Panc1 (cell line): ENCODE measurements at regions not wholly inside any gene's neighbourhood (a gene's known extent, or its start where the extent isn't known, plus 50 kb on each side); places are given as distances from the start of the nearest gene placed in this dataset.

Source experiments
- ATAC-seq: fragments of 200-7000 bp; cut with Tn5 transposase; 2 replicates; pipeline ENCODE4 v1.9.1; 2020; ENCODE audit warnings: mild to moderate bottlenecking, moderate library complexity
- BruUV-seq: library from RNA; stranded (reverse); fragments of 400-500 nt; replicated peaks from 2 replicates; lab custom pipeline; 2021; lab: Mats Ljungman, UMichigan
- CTCF ChIA-PET: fragments of 300-600 bp; sonication (Branson Sonifier 250); formaldehyde crosslinking; loops from one replicate; lab custom pipeline; 2022; ENCODE audit warnings: antibody characterized with exemption; lab: Charles Lee
- POLR2A ChIA-PET: fragments of 300-600 bp; sonication (Branson Sonifier 250); formaldehyde crosslinking; loops from one replicate; lab custom pipeline; 2022; ENCODE audit warnings: antibody characterized with exemption; lab: Charles Lee
- DNase-seq: peaks from one replicate; pipeline ENCODE4 v3.0.0-alpha.2; 2010; ENCODE audit warnings: low read depth, low spot score
- H3K27ac ChIP-seq: 2 replicates; pipeline ENCODE4 v1.5.1; 2011; ENCODE audit warnings: mild to moderate bottlenecking, low read length, inconsistent platforms
- H3K27me3 ChIP-seq: fragments of 200-500 bp; sonication (Bioruptor generic); 2 replicates; pipeline ENCODE4 v1.6.0; 2014; ENCODE audit warnings: low read length, inconsistent platforms; ENCODE audit not compliant: control insufficient read depth, insufficient read depth
- H3K36me3 ChIP-seq: fragments of 200-500 bp; sonication (Bioruptor generic); 2 replicates; pipeline ENCODE4 v1.5.1; 2014; ENCODE audit warnings: inconsistent platforms, mild to moderate bottlenecking, low read length, moderate library complexity; ENCODE audit not compliant: control insufficient read depth, insufficient read depth
- H3K4me1 ChIP-seq: 2 replicates; pipeline ENCODE4 v1.5.1; 2011; ENCODE audit warnings: inconsistent platforms, mild to moderate bottlenecking, low read length, moderate library complexity; ENCODE audit not compliant: control insufficient read depth, insufficient read depth
- H3K4me3 ChIP-seq, 2 experiments: 2 replicates each; pipeline ENCODE4 v1.5.1; 2011 to 2012; ENCODE audit warnings: low read depth in 2 of 2, low read length in 2 of 2, mild to moderate bottlenecking in 2 of 2, inconsistent platforms in 1 of 2, moderate library complexity in 1 of 2
- H3K9me3 ChIP-seq: fragments of 200-500 bp; sonication (Bioruptor generic); 2 replicates; pipeline ENCODE4 v1.5.1; 2014; ENCODE audit warnings: low read depth, mild to moderate bottlenecking, inconsistent platforms, low read length, moderate library complexity; ENCODE audit not compliant: control insufficient read depth, insufficient read depth
- POLR2AphosphoS5 ChIP-seq: IDR thresholded peaks from 2 replicates; pipeline ENCODE4 v1.6.1; 2012; ENCODE audit warnings: mild to moderate bottlenecking, low read depth, low read length, moderate library complexity
- SIN3A ChIP-seq: IDR thresholded peaks from 2 replicates; pipeline ENCODE4 v1.6.1; 2012; ENCODE audit warnings: low read depth, mild to moderate bottlenecking, low read length, moderate library complexity, borderline replicate concordance; ENCODE audit not compliant: insufficient read depth
- TCF7L2 ChIP-seq: IDR thresholded peaks from 2 replicates; pipeline ENCODE4 v1.6.1; 2011; ENCODE audit warnings: mild to moderate bottlenecking, low read depth, low read length, inconsistent platforms
- in situ Hi-C: cut with HindIII; loops from 2 replicates; pipeline ENCODE4 v1.10.0; 2016; ENCODE audit warnings: low sequenced_read_pairs, low pct_unique_long_range_greater_than_20kb
- intact Hi-C: fragments of 100-400 bp; cut with micrococcal nuclease; formaldehyde crosslinking; loops from one replicate; pipeline ENCODE4 v1.10.0; 2022; ENCODE audit not compliant: unreplicated experiment
- TF ChIP-seq, protein P1 (sequence below): fragments of 450-650 bp; IDR thresholded peaks from 2 replicates; pipeline ENCODE4 v1.5.1; 2017; ENCODE audit warnings: mild to moderate bottlenecking
- TF ChIP-seq, protein P2 (sequence below), 2 experiments: IDR thresholded peaks; 2 replicates each; pipeline ENCODE4 v1.6.1; 2011 to 2012; ENCODE audit warnings: low read depth in 2 of 2, control low read depth in 1 of 2, low read length in 1 of 2, mild to moderate bottlenecking in 1 of 2, moderate library complexity in 1 of 2; ENCODE audit not compliant: insufficient read depth in 1 of 2

DNA sequence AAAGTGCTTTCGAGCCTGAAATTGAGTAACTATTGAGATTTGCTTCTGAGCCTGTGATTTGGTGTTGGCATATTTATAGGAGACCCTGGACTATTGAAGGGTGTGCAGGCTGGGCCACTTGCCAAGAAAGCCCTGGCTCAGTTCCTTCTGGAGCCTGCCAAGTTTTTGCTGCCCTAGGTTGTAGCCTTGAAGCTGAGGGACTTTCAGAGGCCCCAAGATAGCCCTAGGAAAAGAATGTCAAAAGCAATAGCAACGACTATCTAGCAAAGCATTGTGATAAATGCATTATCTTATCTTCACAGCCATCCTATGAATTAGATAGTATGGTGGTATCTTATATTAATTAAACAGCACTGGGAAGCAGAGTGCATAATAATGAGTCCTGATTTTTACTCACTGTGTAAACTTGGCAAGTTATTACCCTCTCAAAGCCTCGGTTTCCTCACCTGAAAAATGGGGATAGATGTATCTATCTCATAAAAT is 473.7 kb upstream of the PODXL start:
- no peaks in the 10 kb centered on the region for H3K4me1 ChIP-seq
- no peak for TF ChIP-seq TCF7L2
- TF ChIP-seq, protein P1, sequence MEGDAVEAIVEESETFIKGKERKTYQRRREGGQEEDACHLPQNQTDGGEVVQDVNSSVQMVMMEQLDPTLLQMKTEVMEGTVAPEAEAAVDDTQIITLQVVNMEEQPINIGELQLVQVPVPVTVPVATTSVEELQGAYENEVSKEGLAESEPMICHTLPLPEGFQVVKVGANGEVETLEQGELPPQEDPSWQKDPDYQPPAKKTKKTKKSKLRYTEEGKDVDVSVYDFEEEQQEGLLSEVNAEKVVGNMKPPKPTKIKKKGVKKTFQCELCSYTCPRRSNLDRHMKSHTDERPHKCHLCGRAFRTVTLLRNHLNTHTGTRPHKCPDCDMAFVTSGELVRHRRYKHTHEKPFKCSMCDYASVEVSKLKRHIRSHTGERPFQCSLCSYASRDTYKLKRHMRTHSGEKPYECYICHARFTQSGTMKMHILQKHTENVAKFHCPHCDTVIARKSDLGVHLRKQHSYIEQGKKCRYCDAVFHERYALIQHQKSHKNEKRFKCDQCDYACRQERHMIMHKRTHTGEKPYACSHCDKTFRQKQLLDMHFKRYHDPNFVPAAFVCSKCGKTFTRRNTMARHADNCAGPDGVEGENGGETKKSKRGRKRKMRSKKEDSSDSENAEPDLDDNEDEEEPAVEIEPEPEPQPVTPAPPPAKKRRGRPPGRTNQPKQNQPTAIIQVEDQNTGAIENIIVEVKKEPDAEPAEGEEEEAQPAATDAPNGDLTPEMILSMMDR: no peak
- BruUV-seq: no TSS peak
- POLR2A ChIA-PET: no interaction called here
- ATAC-seq: no peak
- intact Hi-C loops: no loop called here
- CTCF ChIA-PET: no interaction called here
- H3K4me3 ChIP-seq: no peak overlapping the region
- in situ Hi-C loops: no loop called here
- H3K27me3 ChIP-seq: no peaks in the 10 kb centered on the region
- H3K27ac ChIP-seq: no peak overlapping the region
- no peaks in the 10 kb centered on the region for H3K9me3 ChIP-seq
- H3K36me3 ChIP-seq: no peaks in the 10 kb centered on the region
- DNase-seq: no peak

DNA sequence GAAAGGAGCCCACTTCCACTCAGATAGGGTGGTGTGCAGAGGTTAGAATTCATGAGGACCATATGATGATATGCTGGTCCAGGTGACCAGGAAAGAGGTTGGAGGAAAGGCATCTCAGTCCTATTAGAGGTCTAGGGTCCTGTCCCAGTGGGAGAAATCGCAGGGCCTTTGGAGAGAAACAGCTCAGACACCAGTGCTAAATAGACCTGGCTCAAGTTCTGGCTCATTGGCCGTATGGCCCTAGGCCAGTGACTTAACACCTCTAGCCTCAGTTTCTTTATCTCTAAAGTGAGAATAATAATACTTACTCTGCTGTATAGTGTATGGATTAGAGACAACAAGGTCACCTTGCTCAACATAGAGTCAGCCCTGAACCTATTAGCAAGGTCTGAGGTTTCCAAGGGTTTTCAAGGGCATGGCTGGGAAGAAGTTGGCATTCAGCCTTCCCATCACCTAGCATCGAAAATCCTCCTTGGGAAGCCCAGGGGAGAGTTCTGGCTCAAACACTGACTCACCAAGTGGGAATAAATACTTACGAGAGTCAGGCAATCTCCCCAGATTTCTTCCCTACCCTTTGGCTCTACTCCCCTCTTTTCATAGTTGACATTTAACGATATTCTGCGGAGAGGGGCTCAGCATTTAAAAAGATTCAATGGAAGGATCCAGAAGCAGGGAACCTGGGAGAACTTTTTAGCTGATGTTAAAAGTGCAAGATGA is 473.1 kb upstream of the PODXL start:
- ChIA-PET CTCF (no interaction called here), POLR2A (interaction anchor here (0.6 kb wide), 1 partner anchor 874 kb away, joined by 3 read pairs; no protein-coding TSS in a partner anchor)
- in situ Hi-C loops (no loop called here), intact Hi-C loops (no loop called here)
- H3K27me3 ChIP-seq: no peaks in the 10 kb centered on the region
- no peaks in the 10 kb centered on the region for H3K9me3 ChIP-seq
- no peaks in the 10 kb centered on the region for H3K36me3 ChIP-seq
- no peak overlapping the region for H3K4me3 ChIP-seq
- DNase-seq (no peak), ATAC-seq (no peak)
- no peak overlapping the region for H3K27ac ChIP-seq
- TF ChIP-seq SIN3A (no peak), TCF7L2 (no peak), POLR2AphosphoS5 (no peak)
- TF ChIP-seq, protein P2, sequence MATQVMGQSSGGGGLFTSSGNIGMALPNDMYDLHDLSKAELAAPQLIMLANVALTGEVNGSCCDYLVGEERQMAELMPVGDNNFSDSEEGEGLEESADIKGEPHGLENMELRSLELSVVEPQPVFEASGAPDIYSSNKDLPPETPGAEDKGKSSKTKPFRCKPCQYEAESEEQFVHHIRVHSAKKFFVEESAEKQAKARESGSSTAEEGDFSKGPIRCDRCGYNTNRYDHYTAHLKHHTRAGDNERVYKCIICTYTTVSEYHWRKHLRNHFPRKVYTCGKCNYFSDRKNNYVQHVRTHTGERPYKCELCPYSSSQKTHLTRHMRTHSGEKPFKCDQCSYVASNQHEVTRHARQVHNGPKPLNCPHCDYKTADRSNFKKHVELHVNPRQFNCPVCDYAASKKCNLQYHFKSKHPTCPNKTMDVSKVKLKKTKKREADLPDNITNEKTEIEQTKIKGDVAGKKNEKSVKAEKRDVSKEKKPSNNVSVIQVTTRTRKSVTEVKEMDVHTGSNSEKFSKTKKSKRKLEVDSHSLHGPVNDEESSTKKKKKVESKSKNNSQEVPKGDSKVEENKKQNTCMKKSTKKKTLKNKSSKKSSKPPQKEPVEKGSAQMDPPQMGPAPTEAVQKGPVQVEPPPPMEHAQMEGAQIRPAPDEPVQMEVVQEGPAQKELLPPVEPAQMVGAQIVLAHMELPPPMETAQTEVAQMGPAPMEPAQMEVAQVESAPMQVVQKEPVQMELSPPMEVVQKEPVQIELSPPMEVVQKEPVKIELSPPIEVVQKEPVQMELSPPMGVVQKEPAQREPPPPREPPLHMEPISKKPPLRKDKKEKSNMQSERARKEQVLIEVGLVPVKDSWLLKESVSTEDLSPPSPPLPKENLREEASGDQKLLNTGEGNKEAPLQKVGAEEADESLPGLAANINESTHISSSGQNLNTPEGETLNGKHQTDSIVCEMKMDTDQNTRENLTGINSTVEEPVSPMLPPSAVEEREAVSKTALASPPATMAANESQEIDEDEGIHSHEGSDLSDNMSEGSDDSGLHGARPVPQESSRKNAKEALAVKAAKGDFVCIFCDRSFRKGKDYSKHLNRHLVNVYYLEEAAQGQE (IDR thresholded peaks at IDR 0.05; ENCODE audit: insufficient read depth in 1 of 2, low read depth in 2 of 2, low read length in 1 of 2): no peak
- TF ChIP-seq, protein P1: no peak
- no peaks in the 10 kb centered on the region for H3K4me1 ChIP-seq
- no TSS peak for BruUV-seq
